ENCODE measurements at regions not wholly inside any gene's neighbourhood (a gene's known extent, or its start where the extent isn't known, plus 50 kb on each side); places are given as distances from the start of the nearest gene placed in this dataset.
A peak's percentile ranks its signal among the peaks of the same experiment; 100 is the strongest.

DNA sequence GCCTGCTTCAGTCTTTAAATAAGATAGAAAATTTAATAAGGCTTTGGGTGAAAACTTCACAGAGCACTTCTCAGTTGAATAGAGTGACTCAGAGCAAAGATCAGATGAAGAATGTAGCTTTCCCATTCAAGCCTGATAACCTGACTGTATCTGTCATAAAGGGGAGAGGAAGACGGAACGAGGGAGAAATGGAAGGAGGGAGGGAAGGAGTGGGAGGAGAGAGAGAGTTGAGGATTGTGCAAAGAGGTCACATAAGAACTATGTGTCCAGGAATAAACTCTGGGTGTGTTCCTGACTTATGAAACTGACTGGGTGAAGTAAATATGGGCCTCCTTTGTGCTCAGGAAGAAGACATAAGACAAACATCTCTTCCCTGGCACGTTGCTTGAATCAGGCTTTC lies 385.5 kb downstream of the LPIN1 start:
- H3K4me1 ChIP-seq: no peaks in the 10 kb centered on the region
- intact Hi-C loops (cut with DNase I): no loop called here
- WGBS, 2 donors: 72 to 73% methylated on average over 3 of the region's 3 CpGs
- H3K27me3 ChIP-seq: no peaks in the 10 kb centered on the region
- H3K27ac ChIP-seq: no peak overlapping the region
- H3K4me3 ChIP-seq (replicated peaks in 1 of 3): no peak overlapping the region
- H3K9me3 ChIP-seq: no peaks in the 10 kb centered on the region
- DNase-seq: no peak
- no peaks in the 10 kb centered on the region for H3K36me3 ChIP-seq
- no peak for TF ChIP-seq POLR2A (IDR thresholded peaks at IDR 0.05)
- TF ChIP-seq, protein P1, sequence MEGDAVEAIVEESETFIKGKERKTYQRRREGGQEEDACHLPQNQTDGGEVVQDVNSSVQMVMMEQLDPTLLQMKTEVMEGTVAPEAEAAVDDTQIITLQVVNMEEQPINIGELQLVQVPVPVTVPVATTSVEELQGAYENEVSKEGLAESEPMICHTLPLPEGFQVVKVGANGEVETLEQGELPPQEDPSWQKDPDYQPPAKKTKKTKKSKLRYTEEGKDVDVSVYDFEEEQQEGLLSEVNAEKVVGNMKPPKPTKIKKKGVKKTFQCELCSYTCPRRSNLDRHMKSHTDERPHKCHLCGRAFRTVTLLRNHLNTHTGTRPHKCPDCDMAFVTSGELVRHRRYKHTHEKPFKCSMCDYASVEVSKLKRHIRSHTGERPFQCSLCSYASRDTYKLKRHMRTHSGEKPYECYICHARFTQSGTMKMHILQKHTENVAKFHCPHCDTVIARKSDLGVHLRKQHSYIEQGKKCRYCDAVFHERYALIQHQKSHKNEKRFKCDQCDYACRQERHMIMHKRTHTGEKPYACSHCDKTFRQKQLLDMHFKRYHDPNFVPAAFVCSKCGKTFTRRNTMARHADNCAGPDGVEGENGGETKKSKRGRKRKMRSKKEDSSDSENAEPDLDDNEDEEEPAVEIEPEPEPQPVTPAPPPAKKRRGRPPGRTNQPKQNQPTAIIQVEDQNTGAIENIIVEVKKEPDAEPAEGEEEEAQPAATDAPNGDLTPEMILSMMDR (IDR thresholded peaks at IDR 0.05): no peak

DNA sequence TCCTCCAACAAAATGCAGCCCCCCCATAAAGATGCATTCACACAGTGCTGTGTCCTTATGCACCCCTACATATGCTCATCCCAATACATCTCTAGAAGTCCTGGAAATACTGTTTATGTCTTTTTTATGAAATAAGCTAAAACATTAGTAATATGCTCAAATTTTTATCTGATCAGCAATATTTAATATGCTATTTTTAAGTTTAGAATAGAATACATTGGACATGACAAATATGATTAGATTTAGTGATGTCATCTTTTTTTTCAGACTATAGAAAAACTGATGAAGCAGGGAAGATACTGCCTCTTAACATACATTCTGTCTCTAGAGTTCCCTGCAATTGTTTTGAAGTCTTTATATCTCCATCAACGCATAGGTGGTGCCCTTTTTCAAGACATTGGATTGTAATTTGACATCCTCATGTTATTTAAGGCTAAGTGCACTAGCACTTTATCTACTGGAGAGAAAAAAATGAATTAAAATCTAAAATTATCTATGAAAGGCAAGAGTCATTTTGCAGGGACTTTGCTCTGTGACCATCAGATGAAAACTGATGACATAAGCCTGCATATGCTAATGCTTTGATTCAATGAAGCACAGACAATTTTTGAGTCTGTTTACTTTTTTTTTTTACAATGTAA lies 395.3 kb downstream of the LPIN1 start:
- TF ChIP-seq POLR2A (IDR thresholded peaks at IDR 0.05): no peak
- TF ChIP-seq, protein P1 (IDR thresholded peaks at IDR 0.05): no peak
- H3K9me3 ChIP-seq: no peaks in the 10 kb centered on the region
- H3K36me3 ChIP-seq: no peaks in the 10 kb centered on the region
- no peak overlapping the region for H3K4me3 ChIP-seq (replicated peaks in 1 of 3)
- no peak for DNase-seq
- no peaks in the 10 kb centered on the region for H3K27me3 ChIP-seq
- WGBS, 2 donors: 40 to 84% methylated on average over 1 of the region's 1 CpG
- no peak overlapping the region for H3K27ac ChIP-seq
- intact Hi-C loops (cut with DNase I): no loop called here
- no peaks in the 10 kb centered on the region for H3K4me1 ChIP-seq

DNA sequence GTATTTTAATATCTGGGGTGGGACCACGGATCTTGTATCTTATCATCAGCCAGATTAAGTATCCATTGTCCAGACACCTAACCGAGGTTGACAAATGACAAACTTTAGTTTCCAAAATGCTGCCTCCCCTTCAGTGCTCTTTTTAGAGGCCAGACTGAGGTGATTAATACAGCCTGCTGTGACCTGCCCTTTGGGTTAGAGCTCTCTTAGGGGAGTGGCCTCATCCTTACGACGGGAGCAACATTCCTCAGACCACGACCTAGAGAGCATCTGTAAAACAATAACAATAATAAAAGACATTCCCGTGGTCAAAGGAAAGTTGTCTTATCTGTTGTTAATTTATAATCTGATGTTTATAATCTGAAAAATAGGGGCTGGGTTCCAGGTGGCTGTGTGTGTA lies 405.3 kb downstream of the LPIN1 start:
- H3K4me3 ChIP-seq (replicated peaks in 1 of 3): no peak overlapping the region
- intact Hi-C loops (cut with DNase I): no loop called here
- peaks cover 0 to 7% of the 10 kb centered on the region in 2 donors for H3K4me1 ChIP-seq
- H3K9me3 ChIP-seq: no peaks in the 10 kb centered on the region
- 65 to 78% methylated on average over 6 of the region's 6 CpGs for WGBS, 2 donors
- no peak overlapping the region for H3K27ac ChIP-seq
- TF ChIP-seq POLR2A (IDR thresholded peaks at IDR 0.05): no peak
- TF ChIP-seq, protein P1 (IDR thresholded peaks at IDR 0.05): no peak
- no peaks in the 10 kb centered on the region for H3K27me3 ChIP-seq
- DNase-seq: no peak
- H3K36me3 ChIP-seq: no peaks in the 10 kb centered on the region

DNA sequence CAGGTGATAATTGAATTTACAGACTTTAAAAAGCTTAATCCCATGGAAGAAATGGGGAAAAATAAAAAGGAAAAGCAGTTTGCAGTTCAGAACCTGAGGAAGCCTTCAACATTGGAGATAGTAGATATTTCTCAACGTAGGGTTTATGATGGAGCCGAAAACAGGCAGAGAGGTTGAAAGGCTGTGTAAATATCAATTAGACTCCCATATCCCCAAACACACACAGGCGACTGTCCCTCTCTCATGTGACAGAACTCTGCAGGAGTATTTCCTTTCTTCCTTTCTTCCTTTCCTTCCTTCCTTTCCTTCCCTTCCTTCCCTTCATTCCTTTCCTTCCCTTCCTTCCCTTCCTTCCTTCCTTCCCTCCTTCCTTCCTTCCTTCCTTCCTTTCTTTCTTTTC lies 406.5 kb downstream of the LPIN1 start:
- intact Hi-C loops (cut with DNase I): no loop called here
- H3K27ac ChIP-seq: no peak overlapping the region
- H3K36me3 ChIP-seq: no peaks in the 10 kb centered on the region
- H3K9me3 ChIP-seq: no peaks in the 10 kb centered on the region
- H3K4me3 ChIP-seq (replicated peaks in 1 of 3): no peak overlapping the region
- H3K4me1 ChIP-seq: peaks cover 0 to 7% of the 10 kb centered on the region in 2 donors
- no peak for DNase-seq
- H3K27me3 ChIP-seq: no peaks in the 10 kb centered on the region
- WGBS, 2 donors: 82 to 84% methylated on average over 3 of the region's 3 CpGs
- no peak for TF ChIP-seq POLR2A (IDR thresholded peaks at IDR 0.05)
- TF ChIP-seq, protein P1 (IDR thresholded peaks at IDR 0.05): no peak

DNA sequence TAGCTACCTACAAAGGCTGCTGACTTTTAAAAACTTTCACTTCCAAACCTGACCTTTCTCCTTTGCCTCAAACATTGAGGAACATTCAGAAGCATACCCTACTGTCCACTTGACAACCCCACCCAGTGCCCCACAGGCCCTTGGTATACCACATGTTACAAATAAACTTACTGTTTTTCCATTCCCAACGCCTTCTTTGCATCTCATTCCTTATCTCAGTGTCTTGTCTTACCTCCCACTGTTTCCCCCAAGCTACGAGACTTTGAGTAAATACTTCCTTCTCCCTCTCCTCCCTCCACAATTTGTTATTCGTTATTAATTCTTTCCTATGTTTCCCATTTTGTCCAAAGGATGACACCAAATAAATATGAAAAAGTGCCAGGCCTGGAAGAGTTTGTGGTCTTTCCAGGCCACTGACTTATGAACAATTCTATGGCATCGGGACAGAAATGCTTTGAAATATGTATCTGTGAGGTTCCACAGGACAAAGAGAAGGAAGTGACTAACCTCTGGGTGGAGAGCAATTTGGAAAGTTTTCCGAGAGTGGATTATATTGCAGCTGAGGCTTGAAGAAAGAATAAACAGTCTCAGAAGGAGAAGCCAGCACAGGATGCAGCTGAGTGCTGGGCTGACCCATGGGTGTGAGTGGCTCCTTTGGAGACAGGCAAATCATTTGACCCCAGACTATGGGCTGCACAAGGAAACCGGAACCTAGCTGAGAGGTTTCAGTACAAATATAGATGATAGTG lies 409.0 kb downstream of the LPIN1 start:
- intact Hi-C loops (cut with DNase I): no loop called here
- TF ChIP-seq POLR2A (IDR thresholded peaks at IDR 0.05): no peak
- TF ChIP-seq, protein P1 (IDR thresholded peaks at IDR 0.05): no peak
- 51 to 71% methylated on average over 6 of the region's 6 CpGs for WGBS, 2 donors

More for the DNA sequence above, 409.0 kb downstream of the LPIN1 start:
- Histone ChIP-seq H3K27ac (peak overlapping the region in 1 of 3 donors; percentile 10), H3K4me1 (peaks cover 0 to 7% of the 10 kb centered on the region in 2 donors), H3K27me3 (no peaks in the 10 kb centered on the region), H3K4me3 (replicated peaks in 1 of 3) (no peak overlapping the region), H3K9me3 (no peaks in the 10 kb centered on the region), H3K36me3 (no peaks in the 10 kb centered on the region)
- DNase-seq: no peak
